ENCODE measurements at regions not wholly inside any gene's neighbourhood (a gene's known extent, or its start where the extent isn't known, plus 50 kb on each side); places are given as distances from the start of the nearest gene placed in this dataset.
"Not testable (repeated sequence)": the region's sequence is repeated elsewhere in the genome, so short reads cannot be mapped to it uniquely, and the experiment has no call there.

- no peak for DNase-seq
Measured at GRCh38 chr16:75983741-75984381, 257.6 kb upstream of the CPHXL start.

GRCh38 chr16:75987323-75987722 lies 261.0 kb upstream of the CPHXL start:
- DNase-seq, result no peak

GRCh38 chr16:75996491-75996890 lies 270.2 kb upstream of the CPHXL start:
- DNase-seq, result no peak

GRCh38 chr16:75997606-75998005 lies 271.3 kb upstream of the CPHXL start:
- DNase-seq, result no peak

GRCh38 chr16:76007645-76008044 lies 269.6 kb upstream of the CNTNAP4 start:
- DNase-seq, result no peak

- no peak for DNase-seq
Measured at GRCh38 chr16:76023835-76024234, 253.4 kb upstream of the CNTNAP4 start.

- DNase-seq, result no peak
Measured at GRCh38 chr16:76035689-76036088, 241.5 kb upstream of the CNTNAP4 start.

GRCh38 chr16:76038097-76038496 lies 239.1 kb upstream of the CNTNAP4 start:
- no peak for DNase-seq

GRCh38 chr16:76052725-76053124 lies 224.5 kb upstream of the CNTNAP4 start:
- DNase-seq, result no peak

- DNase-seq, result peak in 5 of 51 donors; percentile 1 to 10 (median 2)
Measured at GRCh38 chr16:76059186-76059585, 218.0 kb upstream of the CNTNAP4 start.

GRCh38 chr16:76059701-76060100 lies 217.5 kb upstream of the CNTNAP4 start:
- DNase-seq, result no peak

GRCh38 chr16:76071690-76072089 lies 205.5 kb upstream of the CNTNAP4 start:
- DNase-seq, result no peak

- DNase-seq, result no peak
Measured at GRCh38 chr16:76081967-76082366, 195.2 kb upstream of the CNTNAP4 start.

- no peak for DNase-seq
Measured at GRCh38 chr16:76106647-76107046, 170.6 kb upstream of the CNTNAP4 start.

- DNase-seq, result no peak
Measured at GRCh38 chr16:76108460-76108859, 168.7 kb upstream of the CNTNAP4 start.

GRCh38 chr16:76114681-76115080 lies 162.5 kb upstream of the CNTNAP4 start:
- no peak for DNase-seq

- no peak for DNase-seq
Measured at GRCh38 chr16:76118344-76118743, 158.9 kb upstream of the CNTNAP4 start.

- DNase-seq, result no peak
Measured at GRCh38 chr16:76121636-76122035, 155.6 kb upstream of the CNTNAP4 start.

GRCh38 chr16:76123966-76124365 lies 153.2 kb upstream of the CNTNAP4 start:
- DNase-seq, result no peak

GRCh38 chr16:76125871-76126270 lies 151.3 kb upstream of the CNTNAP4 start:
- DNase-seq, result no peak

GRCh38 chr16:76138056-76138455 lies 139.1 kb upstream of the CNTNAP4 start:
- not testable (repeated sequence) for DNase-seq

GRCh38 chr16:76157629-76158028 lies 119.6 kb upstream of the CNTNAP4 start:
- DNase-seq, result no peak

GRCh38 chr16:76162046-76162445 lies 115.2 kb upstream of the CNTNAP4 start:
- DNase-seq, result peak in 1 of 51 donors; percentile 21

- no peak for DNase-seq
Measured at GRCh38 chr16:76164970-76165558, 112.1 kb upstream of the CNTNAP4 start.
